Fibroblast of the conjunctiva (primary cell): ENCODE measurements at regions not wholly inside any gene's neighbourhood (a gene's known extent, or its start where the extent isn't known, plus 50 kb on each side); places are given as distances from the start of the nearest gene placed in this dataset.
"Not testable (repeated sequence)": the region's sequence is repeated elsewhere in the genome, so short reads cannot be mapped to it uniquely, and the experiment has no call there.

Experiments used
- DNase-seq: peaks from one replicate; pipeline ENCODE4 v3.0.0-alpha.2; 2010; ENCODE audit warnings: low read depth

DNA sequence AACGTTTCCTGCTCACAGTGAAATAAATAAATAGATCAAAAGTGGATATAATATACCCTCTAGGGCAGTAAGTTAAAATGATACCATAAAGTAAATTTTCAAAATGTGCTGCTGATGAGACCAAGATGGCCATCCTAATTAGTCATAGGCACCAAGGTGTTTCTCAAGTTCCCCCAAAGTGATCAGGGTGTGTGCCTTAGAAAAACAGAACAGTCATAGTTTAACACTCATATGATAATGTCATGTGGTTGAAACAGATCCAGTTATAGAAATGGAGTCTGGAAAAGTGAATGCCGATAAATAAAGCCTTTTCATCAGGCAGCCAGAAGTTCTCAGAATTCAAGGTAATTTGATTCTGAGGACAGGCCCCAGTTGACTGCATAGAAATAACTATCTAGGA lies 161.5 kb upstream of the CDKN2B start:
- DNase-seq, result no peak

DNA sequence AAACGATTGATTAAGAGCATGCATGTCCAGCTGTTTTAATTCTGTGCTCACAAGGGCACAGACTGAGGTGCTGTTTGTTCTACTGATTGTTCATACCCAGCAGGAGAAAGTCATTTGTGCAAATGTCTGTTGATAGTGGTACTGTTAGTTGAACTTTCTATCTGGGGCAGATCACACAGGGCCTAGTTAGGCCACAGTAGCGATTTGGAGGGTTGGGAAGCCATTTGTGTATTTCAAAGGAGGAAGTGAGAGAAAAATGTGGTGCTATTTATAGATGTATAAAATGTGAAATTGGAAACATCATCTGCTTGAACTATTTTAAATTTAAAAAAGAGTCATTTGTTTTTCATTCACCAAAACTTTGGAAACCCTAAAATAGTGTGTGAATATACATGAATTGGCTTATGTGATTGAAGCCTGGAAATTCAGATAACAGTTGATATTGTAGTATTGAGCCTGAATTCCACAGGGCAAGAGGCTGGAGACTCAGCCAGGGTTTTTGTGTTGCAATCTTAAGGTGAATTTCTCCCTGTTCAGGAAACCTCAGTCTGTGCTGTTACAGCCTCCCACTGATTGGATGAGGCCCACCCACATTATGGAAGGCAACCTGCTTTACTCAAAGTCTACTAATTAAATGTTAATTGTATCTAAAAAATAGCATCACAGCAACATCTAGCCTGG lies 162.0 kb upstream of the CDKN2B start:
- DNase-seq, result no peak

DNA sequence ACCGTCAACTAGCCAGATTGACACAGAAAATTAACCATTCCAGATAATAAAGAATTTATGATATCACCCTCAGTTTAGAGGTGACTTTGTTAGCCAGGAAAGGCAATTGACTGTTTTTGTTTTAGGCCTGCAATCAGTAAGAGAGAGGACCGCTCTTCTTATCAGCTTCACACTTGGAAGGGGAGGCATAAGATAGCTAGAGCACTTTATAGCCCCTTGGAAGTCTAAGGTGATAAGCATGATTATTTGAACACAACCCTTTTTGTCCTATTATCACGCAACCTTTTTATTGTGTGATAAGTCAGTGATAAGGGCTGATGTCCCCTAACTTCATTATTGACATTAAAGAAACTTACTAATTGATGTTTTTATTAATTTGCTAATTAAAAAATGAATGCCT lies 162.6 kb upstream of the CDKN2B start:
- no peak for DNase-seq

GRCh38 chr9:22173908-22174307 lies 164.8 kb upstream of the CDKN2B start:
- DNase-seq, result no peak

DNA sequence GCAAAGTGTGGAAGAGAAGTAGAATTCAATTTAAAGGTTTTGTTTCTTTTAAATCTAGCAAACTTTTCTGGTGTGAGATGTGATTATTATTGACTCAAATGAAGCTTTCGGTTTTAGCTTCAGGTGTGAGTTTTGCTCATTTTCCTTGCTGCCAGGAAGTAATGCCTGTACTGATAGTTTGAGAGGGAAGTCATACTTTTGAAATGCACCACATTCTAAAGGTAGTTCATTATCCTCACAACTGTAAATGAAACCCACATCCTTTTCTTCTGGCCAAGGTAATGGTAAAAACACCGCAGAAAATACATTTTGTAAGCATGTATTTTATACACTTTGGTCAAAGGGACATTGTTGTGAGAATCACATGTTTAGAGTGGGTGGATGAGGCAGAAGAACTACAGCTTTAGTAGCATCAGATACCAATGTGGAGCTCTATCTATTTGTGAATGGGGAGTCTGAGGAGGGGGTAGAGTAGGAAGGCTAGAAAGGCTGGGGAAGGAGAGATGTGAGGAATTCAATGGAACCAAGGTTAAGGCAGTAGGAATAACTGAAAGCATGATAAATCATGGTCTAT lies 167.0 kb upstream of the CDKN2B start:
- no peak for DNase-seq

DNA sequence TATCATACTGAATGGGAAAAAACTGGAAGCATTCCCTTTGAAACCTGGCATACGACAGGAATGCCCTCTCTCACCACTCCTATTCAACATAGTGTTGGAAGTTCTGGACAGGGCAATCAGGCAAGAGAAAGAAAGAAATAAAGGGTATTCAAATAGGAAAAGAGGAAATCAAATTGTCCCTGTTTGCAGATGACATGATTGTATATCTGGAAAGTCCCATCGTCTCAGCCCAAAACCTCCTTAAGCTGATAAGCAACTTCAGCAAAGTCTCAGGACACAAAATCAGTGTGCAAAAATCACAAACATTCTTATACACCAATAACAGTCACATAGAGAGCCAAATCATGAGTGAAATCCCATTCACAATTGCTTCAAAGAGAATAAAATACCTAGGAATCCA lies 171.9 kb upstream of the CDKN2B start:
- DNase-seq, result not testable (repeated sequence)

DNA sequence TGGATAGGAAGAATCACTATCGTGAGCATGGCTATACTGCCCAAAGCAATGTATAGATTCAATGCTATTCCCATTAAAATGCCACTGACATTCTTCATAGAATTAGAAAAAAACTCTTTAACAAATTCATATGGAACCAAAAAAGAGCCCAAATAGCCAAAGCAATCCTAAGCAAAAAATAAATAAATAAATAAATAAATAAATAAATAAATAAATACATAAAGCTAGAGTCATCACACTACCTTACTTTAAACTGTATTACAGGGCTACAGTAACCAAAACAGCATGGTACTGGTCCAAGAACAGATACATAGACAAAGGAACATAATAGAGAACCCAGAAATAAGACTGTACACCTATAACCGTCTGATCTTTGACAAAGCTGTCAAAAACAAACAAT lies 180.4 kb upstream of the CDKN2B start:
- no peak for DNase-seq

- not testable (repeated sequence) for DNase-seq
Measured at GRCh38 chr9:22197000-22197399, 187.9 kb upstream of the CDKN2B start.

GRCh38 chr9:22198681-22199080 lies 189.6 kb upstream of the CDKN2B start:
- DNase-seq, result no peak

GRCh38 chr9:22201256-22201655 lies 192.2 kb upstream of the CDKN2B start:
- no peak for DNase-seq

DNA sequence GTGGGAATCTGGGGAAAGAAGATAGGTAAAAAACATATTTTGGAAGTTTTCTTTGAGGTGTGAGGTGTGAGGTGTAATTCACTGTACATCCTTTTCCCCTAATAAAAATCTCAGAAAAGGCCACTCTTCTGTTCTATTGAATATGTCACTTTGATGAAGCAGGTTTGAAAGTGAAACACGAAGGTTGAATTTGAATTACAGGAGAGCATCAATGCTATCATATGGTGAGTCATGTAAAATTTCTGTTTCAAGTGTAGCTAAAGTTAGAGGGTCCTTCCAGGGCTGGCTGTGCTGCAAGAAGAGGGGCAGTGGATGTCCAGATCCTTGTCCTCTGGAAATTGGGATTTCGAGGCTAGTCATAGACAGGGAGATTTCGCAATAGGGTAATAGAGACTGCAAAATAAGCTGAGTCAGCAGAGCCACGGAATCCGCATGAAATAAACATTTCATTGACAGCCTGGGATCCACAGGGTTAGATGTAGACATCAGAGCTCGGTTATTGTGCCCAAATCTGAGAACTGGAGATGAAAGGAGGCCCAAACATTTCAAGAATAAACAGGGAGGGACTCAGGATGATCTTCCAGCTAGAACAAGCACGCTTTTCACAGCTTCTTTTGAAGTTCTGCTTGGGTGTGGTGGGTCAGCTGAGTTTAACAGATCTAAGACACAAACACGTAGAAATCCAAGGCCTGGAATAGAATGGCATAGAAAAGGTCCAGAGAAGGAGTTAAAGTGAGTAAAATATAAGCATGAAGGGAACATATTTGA lies 194.4 kb upstream of the CDKN2B start:
- DNase-seq, result peak; percentile 36

- DNase-seq, result no peak
Measured at GRCh38 chr9:22204240-22204639, 195.1 kb upstream of the CDKN2B start.

DNA sequence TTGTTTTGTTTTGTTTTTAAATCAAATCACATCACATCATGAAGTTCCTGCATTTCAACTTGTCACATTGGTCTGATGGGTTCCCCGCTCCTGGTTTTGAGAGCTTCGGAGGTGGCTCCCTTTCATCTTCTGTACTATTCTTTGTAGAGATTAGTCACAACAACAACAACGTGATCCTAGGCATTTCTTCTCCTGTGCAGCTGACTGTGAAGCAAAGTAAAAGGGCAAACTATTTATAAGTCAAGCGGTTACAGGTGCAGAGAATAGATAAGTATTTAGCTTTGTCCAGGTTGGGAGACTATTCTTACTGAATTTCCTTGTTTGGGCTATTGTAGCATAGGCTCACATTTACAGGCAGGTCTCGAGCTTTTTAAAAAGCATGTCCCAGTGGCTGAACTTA lies 197.7 kb upstream of the CDKN2B start:
- DNase-seq, result no peak

DNA sequence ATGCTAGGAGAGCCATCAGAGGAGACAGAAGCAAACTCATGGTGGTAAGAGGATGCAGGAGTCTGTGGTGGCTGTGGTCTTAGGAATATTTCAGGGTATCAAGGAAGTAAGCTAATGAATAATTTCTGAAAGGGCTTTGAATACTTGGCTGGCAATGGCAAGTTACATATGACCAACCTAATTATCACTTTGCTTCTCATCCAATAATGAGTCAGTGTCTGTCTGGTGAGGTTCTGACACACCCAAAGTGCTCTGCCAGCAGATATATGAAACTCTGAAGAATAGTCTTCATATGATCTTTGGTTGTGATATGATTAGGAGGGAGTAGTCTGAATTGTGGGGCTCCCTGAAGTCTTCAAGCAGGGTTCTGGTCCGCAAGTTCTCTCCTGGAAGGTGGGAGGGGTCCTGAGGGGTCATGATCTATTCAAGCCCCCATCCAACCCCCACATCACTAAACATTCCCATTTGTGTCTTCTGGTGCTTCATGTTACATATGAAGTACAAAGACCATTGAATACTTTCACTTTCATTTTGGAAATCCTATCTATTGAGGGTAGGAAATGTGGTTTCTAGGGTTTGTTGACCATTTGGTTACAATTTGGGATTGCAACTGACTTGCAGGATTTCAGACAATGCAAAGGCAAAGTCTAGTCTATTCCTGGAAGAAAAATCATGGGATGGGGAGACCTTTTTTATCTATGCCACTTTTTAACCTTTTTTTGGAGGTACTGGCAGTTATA lies 199.9 kb upstream of the CDKN2B start:
- peak; percentile 27 for DNase-seq

DNA sequence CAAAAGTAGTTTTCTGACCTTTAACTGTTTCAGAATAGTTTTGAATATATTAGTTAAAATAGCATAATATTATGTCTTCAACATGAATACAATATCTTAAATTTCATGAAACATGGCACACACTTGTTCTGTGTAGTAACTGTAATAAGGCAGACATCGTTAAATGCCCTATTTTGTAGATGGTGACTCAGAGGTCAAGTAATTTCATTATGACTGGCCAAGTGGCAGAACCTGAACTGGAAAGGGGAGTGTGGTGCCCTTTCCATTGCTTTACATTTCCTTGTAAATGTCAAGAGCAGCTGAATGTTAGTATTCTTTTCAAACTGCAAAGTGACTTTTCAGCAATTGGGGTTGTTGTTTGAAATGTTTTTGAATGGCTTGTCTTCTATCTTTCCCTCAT lies 201.2 kb upstream of the CDKN2B start:
- no peak for DNase-seq

GRCh38 chr9:22210936-22211335 lies 201.8 kb upstream of the CDKN2B start:
- DNase-seq, result no peak

DNA sequence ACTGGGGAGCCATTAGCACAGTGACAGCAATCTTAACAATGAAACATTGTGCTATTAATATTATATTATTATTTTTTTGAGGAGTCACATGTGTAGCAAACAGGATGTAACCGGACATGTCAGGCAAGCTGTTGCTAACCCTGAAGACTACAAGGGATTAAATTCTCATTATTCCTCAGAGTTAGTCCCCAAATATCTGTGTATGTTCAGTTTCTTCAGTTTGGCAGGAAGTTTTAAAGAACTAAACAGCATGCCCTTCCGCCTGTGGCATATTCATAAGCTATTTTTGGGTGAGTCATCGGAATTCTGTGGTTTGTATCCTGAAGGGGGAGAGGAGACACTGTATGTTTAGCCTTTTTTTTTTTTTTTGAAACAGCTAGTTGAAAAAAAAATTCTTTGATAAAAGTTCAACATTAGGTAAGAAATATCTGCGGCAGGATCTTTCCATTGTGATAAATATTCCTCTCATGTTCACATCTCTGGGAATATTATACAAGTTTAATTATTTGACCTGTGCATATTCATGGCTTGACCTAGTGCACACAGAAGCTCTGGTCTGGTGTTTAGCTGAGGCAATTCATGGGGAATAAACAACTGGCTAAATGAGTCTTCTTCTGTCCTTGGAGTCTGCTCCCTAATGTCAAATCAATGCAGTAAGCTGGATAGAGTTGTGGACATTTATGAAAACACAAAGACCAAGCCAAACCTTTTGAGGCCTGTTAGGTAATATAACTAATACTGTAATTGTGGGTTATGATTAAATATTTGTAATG lies 202.7 kb upstream of the CDKN2B start:
- peak; percentile 86 for DNase-seq

DNA sequence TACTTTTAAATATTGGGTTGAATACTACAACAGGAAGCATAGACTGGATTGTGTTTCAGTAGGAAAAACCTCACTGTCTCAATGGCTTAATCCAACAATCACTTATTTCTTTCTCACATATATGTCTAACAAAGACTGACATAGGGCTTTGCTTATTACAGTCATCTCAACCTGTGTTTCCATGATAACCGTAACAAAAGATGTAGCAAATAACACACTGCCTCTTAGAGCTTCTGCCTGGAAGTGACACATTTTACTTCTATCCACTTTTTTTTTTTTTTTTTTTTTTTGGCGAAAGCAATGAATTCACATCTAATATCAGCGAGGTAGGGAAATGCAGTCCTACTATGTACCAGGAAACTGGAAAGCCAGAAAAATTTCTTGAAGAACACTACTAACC lies 204.9 kb upstream of the CDKN2B start:
- DNase-seq, result no peak

DNA sequence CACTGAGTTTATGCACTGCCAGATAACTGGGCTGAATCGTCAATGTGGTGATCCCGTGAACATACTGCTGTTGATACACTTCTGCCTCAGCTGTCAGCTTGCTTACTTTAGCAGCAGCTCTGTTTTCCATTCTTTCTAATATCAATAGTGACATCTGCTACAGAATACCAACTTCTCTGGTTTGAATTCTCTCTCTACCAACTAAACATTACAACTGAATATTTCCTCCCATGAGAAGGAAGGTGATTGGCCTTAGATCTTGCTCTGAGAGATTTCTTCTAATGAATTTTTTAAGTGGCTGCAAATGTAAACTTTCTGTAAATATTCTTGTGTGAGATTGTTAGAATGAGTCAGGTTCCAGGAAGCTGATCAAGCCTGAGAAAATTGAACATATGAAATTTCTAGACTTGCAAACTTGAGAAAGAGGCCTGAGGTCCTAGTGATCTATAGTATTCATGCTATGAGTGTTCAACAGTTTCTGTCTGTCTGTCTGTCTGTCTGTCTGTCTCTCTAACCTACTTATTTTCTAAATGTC lies 205.5 kb upstream of the CDKN2B start:
- no peak for DNase-seq

DNA sequence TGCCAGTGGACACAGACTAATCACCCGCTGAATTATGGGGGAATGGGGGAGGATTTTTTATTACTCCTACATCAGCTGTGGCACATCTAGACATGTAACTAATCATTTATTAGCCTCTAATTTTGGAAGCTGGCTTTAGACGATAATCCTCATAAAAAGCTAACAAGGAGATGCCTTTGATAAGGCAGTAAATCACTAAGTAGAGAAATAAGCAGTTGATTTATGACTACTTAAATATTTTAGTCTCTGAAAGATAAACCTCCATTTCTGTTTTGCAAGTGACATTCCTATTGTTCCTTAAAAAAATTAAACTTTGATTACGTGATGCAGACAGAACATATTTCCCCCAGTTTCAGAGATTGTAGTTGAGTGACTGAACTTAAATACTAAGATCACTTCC lies 206.4 kb upstream of the CDKN2B start:
- DNase-seq, result no peak

GRCh38 chr9:22216730-22217172 lies 207.6 kb upstream of the CDKN2B start:
- peak; percentile 60 for DNase-seq

DNA sequence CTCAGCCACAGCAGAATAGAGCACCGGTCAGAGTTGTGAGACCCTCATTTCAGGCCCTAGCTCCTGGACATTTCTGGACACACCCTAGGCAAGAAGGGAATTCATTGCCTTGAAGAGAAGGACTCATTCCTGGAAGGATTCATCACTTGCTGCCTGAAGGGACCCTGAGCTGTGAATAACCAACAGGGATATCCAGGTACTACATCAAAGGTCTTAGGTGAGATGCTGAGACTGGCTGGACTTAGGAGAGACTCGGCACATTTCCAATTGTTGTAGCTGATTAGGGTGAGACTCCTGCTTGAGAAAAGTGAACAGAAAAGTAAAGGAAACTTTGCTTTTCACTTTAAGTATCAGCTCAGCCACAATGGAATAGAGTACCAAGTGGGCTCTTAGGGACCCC lies 208.1 kb upstream of the CDKN2B start:
- DNase-seq, result no peak
